Fibroblast of lung (primary cell): ENCODE measurements at regions not wholly inside any gene's neighbourhood (a gene's known extent, or its start where the extent isn't known, plus 50 kb on each side); places are given as distances from the start of the nearest gene placed in this dataset.

Source experiments
- EZH2 ChIP-seq: IDR thresholded peaks from 2 replicates; pipeline ENCODE4 v1.5.1; 2012; ENCODE audit warnings: low read length, control low read depth, mild to moderate bottlenecking; ENCODE audit errors: missing control alignments
- TF ChIP-seq, protein P1 (sequence below), 2 donors: IDR thresholded peaks in 1 of 2; conservative IDR thresholded peaks in 1 of 2; 1 replicate in 1 of 2; 2 replicates in 1 of 2; pipeline ENCODE4 v1.5.1; 2011 to 2012; ENCODE audit warnings: low read length in 2 of 2, control low read depth in 1 of 2, inconsistent platforms in 1 of 2, low read depth in 1 of 2, mild to moderate bottlenecking in 1 of 2

DNA sequence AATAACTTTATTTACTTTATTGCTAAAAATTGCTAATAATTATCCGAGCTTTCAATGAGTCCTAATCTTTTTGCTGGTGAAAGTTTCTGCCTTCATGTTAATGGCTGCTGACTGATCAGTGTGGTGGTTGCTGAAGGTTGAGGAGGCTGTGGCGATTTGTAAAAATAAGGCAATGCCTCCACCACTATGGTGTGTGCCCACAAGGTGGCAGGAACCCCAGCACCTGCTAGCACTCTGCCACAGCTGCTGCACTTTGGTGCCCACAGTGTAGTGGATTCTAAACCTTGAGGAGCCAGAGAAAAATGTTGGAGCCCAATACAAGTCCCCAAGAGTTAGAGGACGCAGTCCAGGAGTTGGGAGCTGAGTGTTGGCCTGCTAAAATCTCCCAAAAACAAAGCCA, 1237.1 kb downstream of the PCDH19 start:
- TF ChIP-seq, protein P1, sequence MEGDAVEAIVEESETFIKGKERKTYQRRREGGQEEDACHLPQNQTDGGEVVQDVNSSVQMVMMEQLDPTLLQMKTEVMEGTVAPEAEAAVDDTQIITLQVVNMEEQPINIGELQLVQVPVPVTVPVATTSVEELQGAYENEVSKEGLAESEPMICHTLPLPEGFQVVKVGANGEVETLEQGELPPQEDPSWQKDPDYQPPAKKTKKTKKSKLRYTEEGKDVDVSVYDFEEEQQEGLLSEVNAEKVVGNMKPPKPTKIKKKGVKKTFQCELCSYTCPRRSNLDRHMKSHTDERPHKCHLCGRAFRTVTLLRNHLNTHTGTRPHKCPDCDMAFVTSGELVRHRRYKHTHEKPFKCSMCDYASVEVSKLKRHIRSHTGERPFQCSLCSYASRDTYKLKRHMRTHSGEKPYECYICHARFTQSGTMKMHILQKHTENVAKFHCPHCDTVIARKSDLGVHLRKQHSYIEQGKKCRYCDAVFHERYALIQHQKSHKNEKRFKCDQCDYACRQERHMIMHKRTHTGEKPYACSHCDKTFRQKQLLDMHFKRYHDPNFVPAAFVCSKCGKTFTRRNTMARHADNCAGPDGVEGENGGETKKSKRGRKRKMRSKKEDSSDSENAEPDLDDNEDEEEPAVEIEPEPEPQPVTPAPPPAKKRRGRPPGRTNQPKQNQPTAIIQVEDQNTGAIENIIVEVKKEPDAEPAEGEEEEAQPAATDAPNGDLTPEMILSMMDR (conservative IDR thresholded peaks at IDR 0.05 in 1 of 2, IDR thresholded peaks at IDR 0.05 in 1 of 2; ENCODE audit: low read depth in 1 of 2, low read length in 2 of 2): no peak
- TF ChIP-seq EZH2: no peak
